GM18907 (cell line): ENCODE measurements at regions not wholly inside any gene's neighbourhood (a gene's known extent, or its start where the extent isn't known, plus 50 kb on each side); places are given as distances from the start of the nearest gene placed in this dataset.

Experiments used
- ATAC-seq: cut with Tn5 transposase; IDR thresholded peaks from one replicate; pipeline ENCODE4 v1.9.1; 2021; ENCODE audit warnings: mild to moderate bottlenecking, moderate library complexity; ENCODE audit not compliant: unreplicated experiment

GRCh38 chr11:31912808-31913207 is 101.7 kb upstream of the PAX6 start:
- no peak for ATAC-seq

DNA sequence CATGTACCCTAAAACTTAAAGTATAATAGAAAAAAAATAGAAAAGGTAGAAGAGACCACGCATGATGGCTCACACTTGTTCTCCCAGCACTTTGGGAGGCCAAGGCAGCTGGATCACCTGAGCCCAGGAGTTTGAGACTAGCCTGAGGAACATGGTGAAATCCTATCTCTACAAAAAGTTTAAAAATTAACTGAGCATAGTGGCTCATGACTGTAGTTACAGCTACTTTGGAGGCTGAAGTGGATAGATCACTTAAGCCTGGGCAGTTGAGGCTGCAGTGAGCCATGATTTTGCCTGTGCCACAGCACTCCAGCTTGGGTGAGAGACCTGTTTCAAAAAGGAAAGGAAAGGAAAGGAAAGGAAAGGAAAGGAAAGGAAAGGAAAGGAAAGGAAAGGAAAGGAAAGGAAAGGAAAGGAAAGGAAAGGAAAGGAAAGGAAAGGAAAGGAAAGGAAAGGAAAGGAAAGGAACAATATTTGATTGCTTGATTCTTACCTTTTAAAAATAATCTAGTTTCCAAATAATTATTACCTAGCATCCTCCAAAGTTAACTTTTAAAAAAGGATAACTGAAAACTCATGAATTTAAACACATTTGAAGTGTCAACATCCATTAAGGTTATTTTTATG is 99.9 kb upstream of the PAX6 start:
- ATAC-seq: no peak

DNA sequence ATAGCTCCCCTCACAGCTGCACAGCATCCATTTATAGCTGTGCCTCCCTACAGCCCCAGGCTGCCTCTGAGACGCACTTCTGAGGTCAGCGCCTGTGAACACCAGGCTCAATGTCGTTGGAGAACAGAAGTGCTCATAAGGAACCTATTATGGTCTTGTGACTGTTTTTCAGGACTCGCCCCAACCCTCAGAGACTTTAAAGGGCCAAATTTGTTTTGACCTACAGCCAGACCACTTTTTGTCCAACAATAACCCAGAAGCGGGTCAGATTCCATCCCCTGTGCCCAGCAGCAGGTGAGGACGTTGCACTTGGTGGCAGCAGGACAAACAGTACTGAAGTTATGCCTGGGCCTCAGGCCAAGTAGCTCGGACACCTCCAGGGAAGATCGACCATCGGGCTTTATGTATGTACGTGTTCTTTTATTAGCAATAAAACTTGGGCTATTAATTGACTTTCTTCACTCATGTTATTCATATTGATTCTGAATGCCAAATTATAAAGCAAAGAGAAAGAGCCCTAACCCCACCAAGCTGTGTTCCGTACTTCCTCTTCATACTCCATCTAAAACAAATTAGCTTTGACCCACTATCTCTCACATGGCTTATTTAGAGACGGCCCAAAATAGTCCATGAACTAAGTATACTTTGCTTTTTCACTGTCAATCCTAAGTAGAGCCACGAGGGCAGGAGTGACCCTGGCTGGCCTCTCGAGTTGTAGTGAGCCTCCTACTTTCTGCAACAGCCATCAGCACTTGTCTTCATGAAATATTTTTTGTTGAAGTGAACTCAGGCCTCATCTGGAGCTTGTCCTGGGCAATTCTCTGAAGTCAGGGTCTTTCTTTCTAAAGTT is 92.3 kb upstream of the PAX6 start:
- no peak for ATAC-seq

DNA sequence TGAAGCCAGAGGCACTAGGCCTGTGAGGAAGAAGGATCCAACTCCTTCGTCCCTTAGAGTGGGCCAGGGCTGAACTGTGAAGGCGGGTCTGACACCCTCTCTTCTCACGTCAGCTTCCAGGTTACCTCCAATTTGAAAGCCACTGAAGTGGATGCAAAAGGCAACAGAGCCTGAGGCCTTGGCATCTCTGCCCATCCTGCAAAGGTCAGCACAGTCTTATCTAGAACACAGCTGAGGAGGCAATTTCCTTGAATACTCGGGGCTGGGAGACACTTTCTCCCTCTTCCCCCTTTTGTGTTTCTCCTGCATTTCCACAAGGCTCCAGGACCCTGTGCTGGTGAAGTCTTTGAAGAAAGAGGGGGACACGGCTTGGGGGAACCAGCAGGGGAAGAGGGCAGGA is 91.6 kb upstream of the PAX6 start:
- ATAC-seq: no peak

DNA sequence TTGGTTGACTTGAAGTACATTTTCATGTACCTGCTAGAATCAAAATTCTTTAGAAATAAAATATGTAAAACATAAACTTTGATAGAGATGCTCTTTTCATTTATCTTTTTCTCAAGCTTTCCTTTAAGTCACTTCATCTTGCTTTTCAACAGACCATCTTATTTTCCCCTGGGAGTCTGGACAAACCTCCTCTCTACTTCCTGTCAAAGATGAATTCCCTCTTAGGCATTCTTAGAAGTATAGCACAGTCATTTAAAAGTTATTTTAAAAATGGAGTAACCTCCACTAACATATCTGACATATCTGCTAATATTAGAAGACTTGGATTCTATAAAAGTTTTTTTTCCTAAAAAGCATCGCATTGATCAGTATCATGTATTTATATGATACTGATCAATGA is 84.8 kb upstream of the PAX6 start:
- no peak for ATAC-seq

- no peak for ATAC-seq
Observed at GRCh38 chr11:31887180-31887579, 76.1 kb upstream of the PAX6 start.

DNA sequence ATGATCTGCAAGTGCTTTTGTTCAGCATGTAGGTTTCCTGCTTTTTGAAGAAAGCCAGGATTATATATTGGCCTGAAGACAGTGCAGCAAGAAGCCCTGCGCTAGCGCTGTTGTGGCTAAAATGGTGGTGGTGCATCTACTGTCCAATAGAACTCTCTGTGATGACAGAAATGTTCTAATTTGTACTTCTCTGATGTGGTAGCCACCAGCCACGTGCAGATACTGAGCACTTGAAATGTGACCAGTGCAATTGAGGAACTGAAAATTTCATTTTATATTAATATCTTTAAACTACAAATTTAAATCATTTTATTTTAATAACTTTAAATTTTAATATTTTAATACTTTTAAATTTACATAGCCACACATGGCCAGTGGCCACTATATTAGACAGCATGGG is 73.0 kb upstream of the PAX6 start:
- no peak for ATAC-seq

DNA sequence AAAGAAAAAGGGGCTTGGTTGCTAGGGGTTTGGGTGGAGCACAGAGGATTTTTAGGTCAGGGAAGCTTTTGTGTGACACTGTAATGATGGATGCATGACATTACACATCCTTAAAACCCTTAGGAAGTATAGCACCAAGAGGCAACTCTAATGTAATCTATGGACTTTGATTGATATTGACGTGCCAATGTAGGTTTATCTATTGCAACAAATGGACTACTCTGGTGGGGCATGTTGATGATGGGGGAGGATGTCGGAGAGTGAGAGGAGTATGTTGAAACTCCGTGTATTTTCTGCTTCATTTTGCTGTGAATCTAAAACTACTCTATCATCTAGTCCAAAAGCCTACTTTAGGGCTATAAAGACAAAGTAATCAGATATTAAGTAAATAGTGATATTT is 72.3 kb upstream of the PAX6 start:
- no peak for ATAC-seq

GRCh38 chr11:31882951-31883392 is 71.8 kb upstream of the PAX6 start:
- no peak for ATAC-seq

- ATAC-seq: no peak
Observed at GRCh38 chr11:31881825-31882224, 70.7 kb upstream of the PAX6 start.

- no peak for ATAC-seq
Observed at GRCh38 chr11:31879681-31880080, 68.6 kb upstream of the PAX6 start.

- ATAC-seq: no peak
Observed at GRCh38 chr11:31877863-31878262, 66.7 kb upstream of the PAX6 start.

DNA sequence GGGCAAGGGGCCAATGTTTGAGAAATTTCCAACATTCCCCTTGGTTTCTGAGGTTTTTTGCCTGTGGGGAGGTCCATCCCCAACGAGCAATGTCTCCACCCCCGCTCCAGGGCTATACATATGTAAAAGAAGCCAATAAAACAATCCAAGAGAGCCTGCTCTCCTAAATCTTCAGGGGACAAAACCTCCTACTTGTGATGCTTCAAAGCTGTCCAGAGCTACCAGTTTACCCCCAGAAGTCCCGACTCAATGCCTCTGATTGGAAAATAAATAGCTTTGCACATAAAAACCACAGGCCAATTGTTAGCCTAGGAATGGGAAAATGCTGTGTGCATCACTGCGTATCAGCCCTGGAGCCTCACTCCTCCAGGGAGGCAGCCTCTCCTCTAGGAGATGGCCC is 66.0 kb upstream of the PAX6 start:
- ATAC-seq: no peak

DNA sequence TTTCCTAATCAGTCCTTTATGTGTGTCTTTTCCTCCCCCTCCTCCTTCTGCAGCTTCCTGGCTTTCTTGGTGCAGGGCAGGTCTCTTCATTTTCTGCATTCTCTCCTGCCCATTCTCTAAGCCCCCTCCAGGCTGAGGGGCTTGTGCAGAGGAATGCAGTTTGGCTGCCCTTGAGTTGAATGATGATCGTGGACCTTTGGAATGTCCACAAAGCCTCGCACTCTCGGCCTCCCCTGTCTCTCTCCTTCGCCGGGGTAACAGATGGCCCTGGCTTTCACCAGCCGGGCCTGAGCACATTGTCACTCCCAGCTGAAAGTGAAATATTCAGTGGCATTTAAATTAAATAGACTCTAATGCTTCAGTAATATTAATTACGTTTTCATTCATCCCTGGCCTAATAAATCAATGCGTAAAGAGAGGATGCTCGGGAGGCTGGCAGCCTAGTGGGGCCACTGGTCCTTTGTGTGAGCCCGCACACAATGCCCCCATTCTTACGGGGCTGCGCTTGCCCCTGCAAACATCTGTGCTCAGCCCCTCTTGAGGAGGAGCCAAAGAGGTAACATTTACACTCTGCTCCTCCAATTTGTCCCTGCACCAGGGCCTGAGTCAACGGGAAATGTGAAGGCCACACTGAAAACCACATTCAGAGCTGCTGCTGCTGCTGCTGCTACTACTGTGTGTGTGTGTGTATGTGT is 64.9 kb upstream of the PAX6 start:
- ATAC-seq: no peak

GRCh38 chr11:31874631-31875191 is 63.6 kb upstream of the PAX6 start:
- ATAC-seq: no peak

GRCh38 chr11:31873124-31873523 is 62.0 kb upstream of the PAX6 start:
- no peak for ATAC-seq

- no peak for ATAC-seq
Observed at GRCh38 chr11:31872076-31872443, 60.9 kb upstream of the PAX6 start.

DNA sequence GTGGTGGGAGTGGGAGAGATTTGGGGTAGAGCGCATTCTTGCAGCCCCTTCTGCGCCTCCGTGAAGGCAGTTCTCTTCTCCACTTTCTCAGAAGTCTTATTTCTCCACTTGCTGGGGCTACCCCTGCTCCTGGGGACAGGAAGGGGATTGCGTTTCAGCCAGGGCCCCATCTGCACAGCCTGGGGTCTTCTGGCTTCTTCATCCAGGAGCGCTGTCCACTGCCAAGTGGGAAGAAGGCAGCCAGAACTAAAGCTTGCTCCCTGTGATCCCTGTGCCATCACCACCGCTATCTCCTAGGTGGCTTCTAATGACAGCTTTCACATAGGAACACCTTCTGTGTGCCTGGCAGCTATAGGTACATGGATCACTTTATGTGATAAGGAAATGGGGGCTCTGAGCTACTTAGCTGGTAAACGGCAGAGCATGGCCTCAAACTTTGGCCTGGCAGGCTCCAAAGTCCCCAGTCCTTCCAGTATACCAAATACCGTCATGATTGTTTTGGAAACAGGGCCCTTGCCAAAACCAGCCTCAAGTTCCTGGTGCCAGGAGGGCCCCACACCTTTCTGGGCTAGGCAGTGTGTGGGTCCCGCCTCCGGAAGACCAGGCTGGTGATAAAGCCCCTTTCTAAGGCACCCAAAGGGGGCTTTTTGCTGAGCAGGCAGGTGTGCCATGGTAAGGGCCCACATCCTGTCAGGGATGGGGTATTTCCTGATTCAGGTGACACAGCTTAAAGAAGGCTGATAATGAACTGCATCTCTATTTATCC is 60.4 kb upstream of the PAX6 start:
- no peak for ATAC-seq

DNA sequence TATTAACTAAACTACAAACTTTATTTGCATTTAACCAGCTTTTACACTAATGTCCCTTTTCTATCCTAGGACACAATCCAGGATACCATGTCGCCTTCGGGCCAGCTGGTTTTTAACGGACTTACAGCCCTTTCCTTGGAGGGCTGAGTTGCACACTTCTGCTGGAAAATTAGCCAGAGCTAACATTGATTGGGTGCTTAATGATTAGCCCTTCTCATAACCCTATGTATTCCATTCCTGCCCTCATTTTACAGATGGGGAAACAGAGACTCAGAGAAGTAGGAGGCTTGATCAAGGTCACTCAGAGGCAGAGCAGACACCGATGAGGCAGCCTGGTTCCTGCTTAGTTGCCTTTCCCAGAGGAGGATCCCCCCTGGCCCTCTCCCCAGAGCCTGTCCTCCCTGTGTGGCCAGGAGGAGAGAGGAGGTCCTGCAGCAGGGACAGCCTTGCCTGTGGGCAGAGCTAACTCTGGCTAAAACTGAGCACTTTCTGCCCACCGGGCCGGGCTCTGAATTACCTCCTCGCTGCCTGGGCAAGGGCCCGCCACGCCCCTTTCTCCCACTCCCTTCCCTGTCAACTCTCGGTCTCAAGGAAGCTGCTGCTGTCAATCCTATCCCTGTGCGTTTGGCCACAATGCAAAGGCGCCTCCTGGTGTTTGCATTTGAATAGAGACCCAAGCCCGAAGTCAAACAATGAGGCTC is 59.6 kb upstream of the PAX6 start:
- no peak for ATAC-seq

DNA sequence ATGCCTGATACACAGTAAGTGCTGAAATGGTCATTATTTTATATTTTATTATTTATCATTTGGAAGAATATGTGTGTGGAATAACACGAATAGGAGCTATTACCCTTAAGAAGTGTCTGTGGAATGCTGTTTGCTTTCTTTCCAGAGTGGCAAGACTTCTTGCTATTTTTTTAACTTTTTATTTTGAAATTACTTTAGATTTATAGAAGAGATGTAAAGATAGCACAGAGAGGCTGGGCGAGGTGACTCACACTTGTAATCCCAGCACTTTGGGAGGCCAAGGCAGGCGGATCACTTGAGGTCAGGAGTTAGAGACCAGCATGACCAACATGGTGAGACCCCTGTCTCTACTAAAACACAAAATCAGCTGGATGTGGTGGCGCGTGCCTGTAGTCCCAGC is 58.9 kb upstream of the PAX6 start:
- ATAC-seq: no peak
